GM18507 (cell line): ENCODE measurements at regions not wholly inside any gene's neighbourhood (a gene's known extent, or its start where the extent isn't known, plus 50 kb on each side); places are given as distances from the start of the nearest gene placed in this dataset.
"Not testable (repeated sequence)": the region's sequence is repeated elsewhere in the genome, so short reads cannot be mapped to it uniquely, and the experiment has no call there.

Source experiments
- DNase-seq: peaks from one replicate; pipeline ENCODE4 v3.0.0; 2011; ENCODE audit warnings: low read depth; ENCODE audit not compliant: insufficient read length; ENCODE audit errors: extremely low spot score
- FAIRE-seq: peaks from 2 replicates; lab custom pipeline; 2011; peaks lifted over from hg19 to GRCh38; lab: Jason Lieb, UNC

- no peak for DNase-seq
- FAIRE-seq: no peak
These were observed 167.6 kb downstream of the ZNF648 start for GRCh38 chr1:181893937-181894336.

DNA sequence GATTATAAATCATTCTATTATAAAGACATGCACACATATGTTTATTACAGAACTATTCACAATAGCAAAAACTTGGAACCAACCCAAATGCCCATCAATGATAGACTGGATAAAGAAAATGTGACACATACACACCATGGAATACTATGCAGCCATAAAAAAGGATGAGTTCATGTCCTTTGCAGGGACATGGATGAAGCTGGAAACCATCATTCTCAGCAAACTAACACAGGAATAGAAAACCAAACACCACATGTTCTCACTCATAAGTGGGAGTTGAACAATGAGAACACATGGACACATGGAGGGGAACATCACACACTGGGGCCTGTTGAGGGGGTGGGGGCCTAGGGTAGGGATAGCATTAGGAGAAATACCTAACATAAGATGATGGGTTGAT, 168.4 kb downstream of the ZNF648 start:
- not testable (repeated sequence) for DNase-seq, FAIRE-seq

- FAIRE-seq: no peak
- DNase-seq: no peak
These were observed 188.9 kb downstream of the ZNF648 start for GRCh38 chr1:181872562-181872961.

DNA sequence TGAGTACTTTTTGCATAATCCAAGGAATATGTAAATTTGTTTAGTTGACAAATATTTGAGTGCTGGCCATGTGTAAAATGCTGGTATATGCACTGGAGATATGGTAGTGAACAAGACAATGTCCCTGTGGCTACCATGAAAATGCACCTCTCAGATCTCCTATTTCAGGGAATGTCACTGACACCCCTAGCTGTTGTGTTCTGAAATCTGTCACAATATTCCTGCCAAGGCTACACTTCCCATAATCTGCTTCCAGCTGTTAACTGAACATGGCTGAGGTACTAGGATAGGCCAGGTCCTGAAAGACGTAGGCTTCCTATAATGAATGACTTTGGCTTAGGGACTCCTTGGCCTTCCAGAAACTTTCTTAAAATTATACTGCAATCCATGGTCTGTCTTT, 197.8 kb downstream of the ZNF648 start:
- DNase-seq (no peak), FAIRE-seq (no peak)

DNA sequence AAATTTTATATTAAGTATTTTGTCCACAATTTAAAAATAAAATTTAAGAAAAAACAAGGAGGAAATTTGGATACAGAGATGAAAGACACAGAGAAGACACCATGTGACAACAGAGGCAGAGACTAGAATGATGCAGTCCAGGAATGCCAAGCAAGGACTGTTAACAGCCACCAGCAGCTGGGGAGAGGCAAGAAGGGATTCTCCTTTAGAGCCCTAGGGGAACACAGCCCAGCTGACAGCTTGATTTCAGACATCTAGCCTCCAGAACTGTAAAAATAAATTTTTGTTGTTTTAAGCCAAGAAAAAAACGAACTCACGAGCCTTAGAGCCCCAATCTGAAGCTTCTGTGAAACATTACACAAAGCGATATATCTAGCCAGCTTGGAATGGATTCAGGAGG, 198.5 kb downstream of the ZNF648 start:
- DNase-seq: no peak
- no peak for FAIRE-seq

- FAIRE-seq (no peak), DNase-seq (no peak)
These were observed 203.4 kb downstream of the ZNF648 start for GRCh38 chr1:181858135-181858534.
